H1 (cell line): ENCODE measurements at regions not wholly inside any gene's neighbourhood (a gene's known extent, or its start where the extent isn't known, plus 50 kb on each side); places are given as distances from the start of the nearest gene placed in this dataset.

ENCODE experiments used
- CTCF ChIA-PET: fragments of 300-600 bp; sonication (Branson Sonifier 250); formaldehyde crosslinking; loops from one replicate; lab custom pipeline; 2021; ENCODE audit not compliant: partially characterized antibody; lab: Charles Lee
- POLR2A ChIA-PET: fragments of 300-600 bp; sonication (Branson Sonifier 250); formaldehyde crosslinking; loops from one replicate; lab custom pipeline; 2021; ENCODE audit warnings: inconsistent platforms; ENCODE audit not compliant: partially characterized antibody; lab: Charles Lee
- DNase-seq, 2 experiments: peaks; one replicate each; pipeline versions ENCODE4 v3.0.0 to v3.0.0-alpha.2; 2010 to 2022; ENCODE audit warnings: low spot score in 2 of 2, low read depth in 1 of 2, mixed read lengths in 1 of 2
- FAIRE-seq: peaks from 2 replicates; lab custom pipeline; 2011; peaks lifted over from hg19 to GRCh38; lab: Jason Lieb, UNC
- H2AFZ ChIP-seq: 2 replicates; pipeline ENCODE4 v1.8.1; 2012; ENCODE audit warnings: low read length, inconsistent platforms
- H2AK5ac ChIP-seq: 2 replicates; pipeline ENCODE4 v1.6.1; 2013; ENCODE audit warnings: low read depth, low read length
- H2BK120ac ChIP-seq: replicated peaks from 2 replicates; pipeline ENCODE3; 2013; ENCODE audit warnings: low read depth, low read length, inconsistent platforms
- H2BK12ac ChIP-seq: 2 replicates; pipeline ENCODE4 v1.6.1; 2013; ENCODE audit warnings: low read depth, low read length
- H2BK15ac ChIP-seq: 2 replicates; pipeline ENCODE4 v1.6.1; 2013; ENCODE audit warnings: low read length
- H2BK20ac ChIP-seq: 2 replicates; pipeline ENCODE4 v1.6.1; 2013; ENCODE audit warnings: low read length
- H2BK5ac ChIP-seq: 2 replicates; pipeline ENCODE4 v1.6.1; 2013; ENCODE audit warnings: low read depth, low read length
- H3K14ac ChIP-seq: 2 replicates; pipeline ENCODE4 v1.6.1; 2013; ENCODE audit warnings: inconsistent platforms; ENCODE audit not compliant: insufficient read length
- H3K18ac ChIP-seq: 2 replicates; pipeline ENCODE4 v1.6.1; 2013; ENCODE audit warnings: low read length; ENCODE audit errors: extremely low read depth
- H3K23ac ChIP-seq: 2 replicates; pipeline ENCODE4 v1.6.1; 2013; ENCODE audit warnings: inconsistent platforms; ENCODE audit not compliant: insufficient read length
- H3K23me2 ChIP-seq: 2 replicates; pipeline ENCODE4 v1.6.1; 2013; ENCODE audit warnings: low read depth, low read length
- H3K27ac ChIP-seq: 2 replicates; pipeline ENCODE4 v1.6.1; 2011; ENCODE audit warnings: low read depth, low read length, inconsistent platforms
- H3K27me3 ChIP-seq, 4 experiments: replicated peaks in 1 of 4; 1 replicate in 1 of 4; 2 replicates in 3 of 4; pipeline versions ENCODE4 v1.6.1 to v1.8.1; 2011 to 2013; ENCODE audit warnings: low read length in 3 of 4, mild to moderate bottlenecking in 3 of 4, inconsistent platforms in 2 of 4, mixed read lengths in 2 of 4, moderate library complexity in 1 of 4; ENCODE audit not compliant: control insufficient read depth in 3 of 4, insufficient read depth in 3 of 4; ENCODE audit errors: extremely low read depth in 1 of 4
- H3K36me3 ChIP-seq, 4 experiments: 2 replicates each; pipeline versions ENCODE4 v1.6.1 to v1.8.1; 2011 to 2013; ENCODE audit warnings: mild to moderate bottlenecking in 4 of 4, low read length in 3 of 4, moderate library complexity in 2 of 4, control low read depth in 1 of 4, inconsistent platforms in 1 of 4; ENCODE audit not compliant: insufficient read depth in 4 of 4, control insufficient read depth in 2 of 4
- H3K4ac ChIP-seq: replicated peaks from 2 replicates; pipeline ENCODE3; 2013; ENCODE audit warnings: low read length, low read depth, mixed read lengths, inconsistent platforms; ENCODE audit not compliant: insufficient read length
- H3K4me1 ChIP-seq, 4 experiments: replicated peaks in 1 of 4; 1 replicate in 1 of 4; 2 replicates in 3 of 4; pipeline versions ENCODE4 v1.6.1 to v1.8.1; 2011 to 2013; ENCODE audit warnings: low read length in 3 of 4, inconsistent platforms in 2 of 4, mixed read lengths in 1 of 4; ENCODE audit not compliant: insufficient read depth in 4 of 4, control insufficient read depth in 3 of 4
- H3K4me2 ChIP-seq, 2 experiments: 2 replicates each; pipeline versions ENCODE4 v1.6.1 to v1.8.1; 2011 to 2013; ENCODE audit warnings: low read depth in 2 of 2, low read length in 2 of 2, control low read depth in 1 of 2, inconsistent platforms in 1 of 2, mild to moderate bottlenecking in 1 of 2; ENCODE audit not compliant: insufficient read depth in 1 of 2
- H3K4me3 ChIP-seq, 4 experiments: fragments of 200-600, 300-600 bp in 1 of 4; sonication (generic), shearing (Covaris generic), sonication (Bioruptor Twin) in 1 of 4; 2 replicates each; pipeline versions ENCODE4 v1.5.1 to v1.8.1; 2011 to 2016; ENCODE audit warnings: low read length in 4 of 4, low read depth in 3 of 4, control low read depth in 2 of 4, inconsistent platforms in 2 of 4, mild to moderate bottlenecking in 2 of 4, mixed read lengths in 1 of 4, moderate library complexity in 1 of 4; ENCODE audit not compliant: insufficient read depth in 2 of 4; ENCODE audit errors: extremely low read depth in 1 of 4
- H3K56ac ChIP-seq: replicated peaks from 2 replicates; pipeline ENCODE3; 2013; ENCODE audit warnings: low read depth, mild to moderate bottlenecking, mixed read lengths, low read length, inconsistent platforms; ENCODE audit not compliant: insufficient read length
- H3K79me1 ChIP-seq: 2 replicates; pipeline ENCODE4 v1.6.1; 2013; ENCODE audit warnings: low read depth, low read length, control low read depth
- H3K79me2 ChIP-seq, 2 experiments: 2 replicates each; pipeline versions ENCODE4 v1.6.1 to v1.8.1; 2012 to 2013; ENCODE audit warnings: low read length in 2 of 2, mild to moderate bottlenecking in 2 of 2, inconsistent platforms in 1 of 2; ENCODE audit not compliant: insufficient read depth in 2 of 2, control insufficient read depth in 1 of 2
- H3K9ac ChIP-seq, 4 experiments: replicated peaks in 1 of 4; 1 replicate in 1 of 4; 2 replicates in 3 of 4; pipeline versions ENCODE4 v1.6.1 to v1.8.1; 2011 to 2013; ENCODE audit warnings: low read depth in 3 of 4, low read length in 3 of 4, control low read depth in 2 of 4, mild to moderate bottlenecking in 2 of 4, moderate library complexity in 2 of 4, inconsistent platforms in 1 of 4; ENCODE audit errors: extremely low read depth in 1 of 4
- H3K9me3 ChIP-seq, 2 experiments: 2 replicates each; pipeline versions ENCODE4 v1.6.1 to v1.8.1; 2012 to 2013; ENCODE audit warnings: mild to moderate bottlenecking in 2 of 2, moderate library complexity in 2 of 2, control low read depth in 1 of 2, inconsistent platforms in 1 of 2, low read depth in 1 of 2, low read length in 1 of 2, mixed read lengths in 1 of 2; ENCODE audit not compliant: insufficient read depth in 2 of 2
- H4K20me1 ChIP-seq, 2 experiments: replicated peaks in 1 of 2; 2 replicates each; pipeline versions ENCODE3 to v1.8.1; 2011 to 2013; ENCODE audit warnings: inconsistent platforms in 2 of 2, low read length in 2 of 2, mild to moderate bottlenecking in 1 of 2; ENCODE audit not compliant: insufficient read depth in 2 of 2, control insufficient read depth in 1 of 2
- H4K5ac ChIP-seq: 2 replicates; pipeline ENCODE4 v1.6.1; 2013; ENCODE audit warnings: low read length, low read depth, mixed read lengths, inconsistent platforms; ENCODE audit not compliant: insufficient read length
- H4K8ac ChIP-seq: 2 replicates; pipeline ENCODE4 v1.8.0; 2013; ENCODE audit warnings: mild to moderate bottlenecking, moderate library complexity, low read length, inconsistent platforms; ENCODE audit not compliant: insufficient read depth; ENCODE audit errors: extremely low read depth
- H4K91ac ChIP-seq: replicated peaks from 2 replicates; pipeline ENCODE3; 2013; ENCODE audit warnings: low read length, mixed read lengths, inconsistent platforms; ENCODE audit not compliant: insufficient read length
- CHD2 ChIP-seq: IDR thresholded peaks from 2 replicates; pipeline ENCODE4 v1.6.1; 2012; ENCODE audit warnings: low read length, improper control_type of control experiment
- EZH2 ChIP-seq: fragments of 200-600 bp; sonication (generic); IDR thresholded peaks from 2 replicates; pipeline ENCODE4 v1.7.1; 2012; ENCODE audit warnings: low read depth, mild to moderate bottlenecking, moderate library complexity, low read length, inconsistent platforms; ENCODE audit not compliant: severe bottlenecking
- GTF2F1 ChIP-seq: IDR thresholded peaks from 2 replicates; pipeline ENCODE4 v1.6.1; 2012; ENCODE audit warnings: low read depth, low read length, improper control_type of control experiment, borderline replicate concordance
- HDAC2 ChIP-seq, 2 experiments: fragments of 300-600 bp in 1 of 2; sonication (generic) in 1 of 2; IDR thresholded peaks; 2 replicates each; pipeline ENCODE4 v1.6.1; 2011 to 2012; ENCODE audit warnings: low read depth in 2 of 2, low read length in 2 of 2, mild to moderate bottlenecking in 2 of 2, moderate library complexity in 2 of 2, borderline replicate concordance in 1 of 2, inconsistent platforms in 1 of 2
- KDM1A ChIP-seq: fragments of 200-600, 300-600 bp; sonication (generic); IDR thresholded peaks from 2 replicates; pipeline ENCODE4 v1.7.1; 2016; ENCODE audit warnings: mild to moderate bottlenecking, low read length, borderline replicate concordance
- NANOG ChIP-seq: IDR thresholded peaks from 2 replicates; pipeline ENCODE4 v1.6.1; 2011; ENCODE audit warnings: low read length, low read depth, mild to moderate bottlenecking, inconsistent platforms; ENCODE audit not compliant: insufficient read depth, poor library complexity, severe bottlenecking
- PHF8 ChIP-seq: fragments of 200-600 bp; sonication (generic); conservative IDR thresholded peaks from 2 replicates; pipeline ENCODE4 v1.7.1; 2012; ENCODE audit warnings: low read depth, mild to moderate bottlenecking, inconsistent platforms, low read length, moderate library complexity
- RNF2 ChIP-seq: fragments of 200-900, 300-1000 bp; sonication (generic); IDR thresholded peaks from 2 replicates; pipeline ENCODE4 v1.7.1; 2016; ENCODE audit warnings: borderline replicate concordance, low read depth, mild to moderate bottlenecking, antibody characterized with exemption, low read length; ENCODE audit not compliant: poor library complexity, severe bottlenecking; ENCODE audit errors: missing control alignments
- SIN3A ChIP-seq, 2 experiments: IDR thresholded peaks in 1 of 2; conservative IDR thresholded peaks in 1 of 2; 2 replicates each; pipeline ENCODE4 v1.6.1; 2011 to 2012; ENCODE audit warnings: low read length in 2 of 2, improper control_type of control experiment in 1 of 2, low read depth in 1 of 2, mild to moderate bottlenecking in 1 of 2
- SIX5 ChIP-seq: IDR thresholded peaks from 2 replicates; pipeline ENCODE4 v1.6.1; 2011; ENCODE audit warnings: mild to moderate bottlenecking, low read depth, low read length
- SP1 ChIP-seq: IDR thresholded peaks from 2 replicates; pipeline ENCODE4 v1.6.1; 2011; ENCODE audit warnings: low read depth, low read length
- ZNF274 ChIP-seq: IDR thresholded peaks from 2 replicates; pipeline ENCODE4 v1.7.0; 2012; ENCODE audit warnings: low read length, borderline replicate concordance; ENCODE audit errors: extremely low read depth
- WGBS, 2 experiments: shearing (Covaris generic) in 1 of 2; methylation state at CpG; one replicate each; pipeline versions ENCODE4 v1.1.6 to v1.1.7; 2013 to 2015; ENCODE audit warnings: low lambda C conversion rate in 2 of 2, mixed read lengths in 2 of 2, inconsistent platforms in 1 of 2, low coverage in 1 of 2, missing lambda C conversion rate in 1 of 2; ENCODE audit not compliant: insufficient replicate concordance in 2 of 2, insufficient coverage in 1 of 2, insufficient read length in 1 of 2; ENCODE audit errors: extremely low coverage in 1 of 2, missing lambda C conversion rate in 1 of 2; 5-methylcytosine and 5-hydroxymethylcytosine counted together

- H2BK12ac ChIP-seq, result peak overlapping the region; percentile 19; the same call in 1 of the 2 replicates
- H2AFZ ChIP-seq, result no peak overlapping the region
- H2BK5ac ChIP-seq, result no peak overlapping the region
- H3K27ac ChIP-seq, result no peak overlapping the region
- H3K56ac ChIP-seq, result no peak overlapping the region
- CTCF ChIA-PET, result no interaction called here
- no peak overlapping the region for H2AK5ac ChIP-seq
- no peaks in the 10 kb centered on the region for H3K79me2 ChIP-seq
- H4K8ac ChIP-seq, result no peak overlapping the region
- H3K4ac ChIP-seq, result no peak overlapping the region
- H2BK20ac ChIP-seq, result no peak overlapping the region
- 91% methylated on average over 1 of the region's 1 CpG; no CpG with 5 or more reads in 1 of the 2 experiments for WGBS, 2 experiments
- H3K4me2 ChIP-seq, result no peak overlapping the region
- no peak for FAIRE-seq
- H3K4me1 ChIP-seq, result peaks cover 0 to 3% (median 0%) of the 10 kb centered on the region in 4 experiments; a peak in 3 of 7 replicates
- H3K36me3 ChIP-seq, result no peaks in the 10 kb centered on the region
- H3K9ac ChIP-seq, result no peak overlapping the region
- H3K27me3 ChIP-seq, result peaks cover 0 to 9% (median 5%) of the 10 kb centered on the region in 4 experiments; a peak in 5 of 7 replicates
- H4K5ac ChIP-seq, result no peak overlapping the region
- H2BK120ac ChIP-seq, result no peak overlapping the region
- H3K4me3 ChIP-seq, result no peak overlapping the region
- no peak overlapping the region for H3K23ac ChIP-seq
- H3K23me2 ChIP-seq, result peaks cover 3% of the 10 kb centered on the region; the same call in 1 of the 2 replicates
- POLR2A ChIA-PET, result no interaction called here
- H3K79me1 ChIP-seq, result no peaks in the 10 kb centered on the region
- H4K91ac ChIP-seq, result no peak overlapping the region
- H3K14ac ChIP-seq, result no peak overlapping the region
- H2BK15ac ChIP-seq, result no peak overlapping the region
- H3K9me3 ChIP-seq, result no peaks in the 10 kb centered on the region
- no peak for DNase-seq
- no peaks in the 10 kb centered on the region for H4K20me1 ChIP-seq
- no peak overlapping the region for H3K18ac ChIP-seq
- TF ChIP-seq ZNF274 (no peak), CHD2 (no peak), HDAC2 (IDR thresholded peaks at IDR 0.05; ENCODE audit: borderline replicate concordance in 1 of 2, low read depth in 2 of 2, low read length in 2 of 2) (no peak), EZH2 (no peak), SP1 (no peak), NANOG (no peak), RNF2 (no peak), SIN3A (conservative IDR thresholded peaks at IDR 0.05 in 1 of 2, IDR thresholded peaks at IDR 0.05 in 1 of 2; ENCODE audit: low read depth in 1 of 2, low read length in 2 of 2) (no peak), SIX5 (no peak), PHF8 (no peak), KDM1A (no peak), GTF2F1 (no peak)
Observed at GRCh38 chr10:8297959-8298358, 243.5 kb downstream of the GATA3 start.
